Fibroblast of lung (primary cell): ENCODE measurements at regions not wholly inside any gene's neighbourhood (a gene's known extent, or its start where the extent isn't known, plus 50 kb on each side); places are given as distances from the start of the nearest gene placed in this dataset.
A peak's percentile ranks its signal among the peaks of the same experiment; 100 is the strongest.

ENCODE experiments used
- DNase-seq, 2 donors: peaks; one replicate each; pipeline versions ENCODE4 v3.0.0 to v3.0.0-alpha.2; 2010; ENCODE audit warnings: low read depth in 2 of 2
- H2AFZ ChIP-seq: 2 replicates; pipeline ENCODE4 v1.5.1; 2012; ENCODE audit warnings: low read length, control low read depth, inconsistent platforms
- H3K27ac ChIP-seq: 2 replicates; pipeline ENCODE4 v1.5.1; 2011; ENCODE audit warnings: low read length, control low read depth; ENCODE audit not compliant: insufficient read depth
- H3K27me3 ChIP-seq: 2 replicates; pipeline ENCODE4 v1.5.1; 2011; ENCODE audit warnings: mild to moderate bottlenecking, low read length; ENCODE audit not compliant: control insufficient read depth, insufficient read depth
- H3K36me3 ChIP-seq: 2 replicates; pipeline ENCODE4 v1.5.1; 2011; ENCODE audit warnings: low read length; ENCODE audit not compliant: control insufficient read depth, insufficient read depth
- H3K4me1 ChIP-seq: 2 replicates; pipeline ENCODE4 v1.5.1; 2011; ENCODE audit warnings: low read length; ENCODE audit not compliant: control insufficient read depth, insufficient read depth; ENCODE audit errors: extremely low read depth
- H3K4me2 ChIP-seq: 2 replicates; pipeline ENCODE4 v1.5.1; 2011; ENCODE audit warnings: low read length, control low read depth; ENCODE audit not compliant: insufficient read depth; ENCODE audit errors: extremely low read depth
- H3K4me3 ChIP-seq, 4 experiments: fragments of 200-600 bp in 1 of 4; sonication (generic) in 1 of 4; replicated peaks in 1 of 4; 2 replicates each; pipeline ENCODE4 v1.5.1; 2011 to 2016; ENCODE audit warnings: low read length in 4 of 4, low read depth in 3 of 4, mild to moderate bottlenecking in 3 of 4, control low read depth in 2 of 4, inconsistent platforms in 1 of 4, mixed read lengths in 1 of 4; ENCODE audit not compliant: insufficient read depth in 1 of 4; ENCODE audit errors: control extremely low read depth in 1 of 4
- H3K79me2 ChIP-seq: 2 replicates; pipeline ENCODE4 v1.5.1; 2012; ENCODE audit warnings: mild to moderate bottlenecking, low read length, inconsistent platforms; ENCODE audit not compliant: control insufficient read depth, insufficient read depth
- H3K9ac ChIP-seq: 2 replicates; pipeline ENCODE4 v1.5.1; 2011; ENCODE audit warnings: mild to moderate bottlenecking, low read length, control low read depth; ENCODE audit not compliant: insufficient read depth
- H3K9me3 ChIP-seq: 2 replicates; pipeline ENCODE4 v1.5.1; 2012; ENCODE audit warnings: low read depth, low read length; ENCODE audit not compliant: control insufficient read depth, insufficient read depth
- H4K20me1 ChIP-seq: 2 replicates; pipeline ENCODE4 v1.5.1; 2011; ENCODE audit warnings: low read length; ENCODE audit not compliant: control insufficient read depth, insufficient read depth; ENCODE audit errors: extremely low read depth
- CTCF ChIP-seq, 2 donors: IDR thresholded peaks in 1 of 2; conservative IDR thresholded peaks in 1 of 2; 1 replicate in 1 of 2; 2 replicates in 1 of 2; pipeline ENCODE4 v1.5.1; 2011 to 2012; ENCODE audit warnings: low read length in 2 of 2, control low read depth in 1 of 2, inconsistent platforms in 1 of 2, low read depth in 1 of 2, mild to moderate bottlenecking in 1 of 2
- EZH2 ChIP-seq: IDR thresholded peaks from 2 replicates; pipeline ENCODE4 v1.5.1; 2012; ENCODE audit warnings: low read length, control low read depth, mild to moderate bottlenecking; ENCODE audit errors: missing control alignments

- Histone ChIP-seq H3K27ac (no peak overlapping the region), H3K27me3 (no peaks in the 10 kb centered on the region), H3K4me3 (no peak overlapping the region), H3K9me3 (no peaks in the 10 kb centered on the region), H3K79me2 (no peaks in the 10 kb centered on the region), H2AFZ (no peak overlapping the region), H3K4me2 (no peak overlapping the region), H3K36me3 (peaks cover 1% of the 10 kb centered on the region), H3K4me1 (peaks cover 12% of the 10 kb centered on the region), H4K20me1 (no peaks in the 10 kb centered on the region), H3K9ac (no peak overlapping the region)
- DNase-seq: no peak
- TF ChIP-seq CTCF (conservative IDR thresholded peaks at IDR 0.05 in 1 of 2, IDR thresholded peaks at IDR 0.05 in 1 of 2; ENCODE audit: low read depth in 1 of 2, low read length in 2 of 2) (no peak), EZH2 (no peak)
Measured at GRCh38 chr1:39090757-39091380, 64.7 kb downstream of the NDUFS5 start.

GRCh38 chr1:39091845-39092645 lies 65.9 kb downstream of the NDUFS5 start:
- H4K20me1 ChIP-seq: no peaks in the 10 kb centered on the region
- H3K27ac ChIP-seq: no peak overlapping the region
- TF ChIP-seq EZH2 (no peak), CTCF (conservative IDR thresholded peaks at IDR 0.05 in 1 of 2, IDR thresholded peaks at IDR 0.05 in 1 of 2; ENCODE audit: low read depth in 1 of 2, low read length in 2 of 2) (peak; percentile 84 to 85)
- no peaks in the 10 kb centered on the region for H3K9me3 ChIP-seq
- H3K4me1 ChIP-seq: peaks cover 5% of the 10 kb centered on the region
- DNase-seq: peak; percentile 75 to 89
- H3K79me2 ChIP-seq: no peaks in the 10 kb centered on the region
- H2AFZ ChIP-seq: no peak overlapping the region
- H3K9ac ChIP-seq: no peak overlapping the region
- peaks cover 1% of the 10 kb centered on the region for H3K36me3 ChIP-seq
- no peak overlapping the region for H3K4me2 ChIP-seq
- H3K27me3 ChIP-seq: no peaks in the 10 kb centered on the region
- no peak overlapping the region for H3K4me3 ChIP-seq

GRCh38 chr1:39094685-39095084 lies 68.5 kb downstream of the NDUFS5 start:
- no peak overlapping the region for H3K4me3 ChIP-seq
- TF ChIP-seq EZH2: no peak
- no peak for TF ChIP-seq CTCF (conservative IDR thresholded peaks at IDR 0.05 in 1 of 2, IDR thresholded peaks at IDR 0.05 in 1 of 2; ENCODE audit: low read depth in 1 of 2, low read length in 2 of 2)
- no peaks in the 10 kb centered on the region for H3K79me2 ChIP-seq
- H3K9ac ChIP-seq: no peak overlapping the region
- H3K27me3 ChIP-seq: no peaks in the 10 kb centered on the region
- H2AFZ ChIP-seq: no peak overlapping the region
- H3K4me2 ChIP-seq: no peak overlapping the region
- H3K36me3 ChIP-seq: no peaks in the 10 kb centered on the region
- peaks cover 4% of the 10 kb centered on the region for H3K4me1 ChIP-seq
- no peaks in the 10 kb centered on the region for H4K20me1 ChIP-seq
- H3K27ac ChIP-seq: no peak overlapping the region
- no peaks in the 10 kb centered on the region for H3K9me3 ChIP-seq
- no peak for DNase-seq
